KG1 (cell line): ENCODE measurements at regions not wholly inside any gene's neighbourhood (a gene's known extent, or its start where the extent isn't known, plus 50 kb on each side); places are given as distances from the start of the nearest gene placed in this dataset.
"Not testable (repeated sequence)": the region's sequence is repeated elsewhere in the genome, so short reads cannot be mapped to it uniquely, and the experiment has no call there.

Source experiments
- DNase-seq: peaks from one replicate; lab custom pipeline; 2025; lab: John Stamatoyannopoulos, UW

DNA sequence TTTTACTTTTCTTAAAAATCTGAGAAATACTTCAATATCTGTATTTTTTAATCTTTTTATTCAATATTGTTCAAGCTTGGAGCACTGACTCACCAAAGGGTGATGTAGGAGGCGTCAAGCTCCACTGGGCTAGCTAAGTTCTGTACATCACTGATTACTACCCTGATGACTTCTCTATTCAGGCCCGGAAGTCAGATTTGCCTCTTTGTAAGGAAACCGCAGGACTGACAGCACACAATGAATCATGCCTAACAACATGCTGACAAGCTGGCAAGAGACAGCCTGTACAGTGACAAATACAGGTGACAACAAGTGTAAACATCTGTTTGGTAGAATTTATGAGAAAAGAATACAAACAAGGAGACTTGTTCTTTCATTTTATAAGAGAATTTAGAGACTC, 627.9 kb upstream of the RORB start:
- DNase-seq: peak; percentile 15

DNA sequence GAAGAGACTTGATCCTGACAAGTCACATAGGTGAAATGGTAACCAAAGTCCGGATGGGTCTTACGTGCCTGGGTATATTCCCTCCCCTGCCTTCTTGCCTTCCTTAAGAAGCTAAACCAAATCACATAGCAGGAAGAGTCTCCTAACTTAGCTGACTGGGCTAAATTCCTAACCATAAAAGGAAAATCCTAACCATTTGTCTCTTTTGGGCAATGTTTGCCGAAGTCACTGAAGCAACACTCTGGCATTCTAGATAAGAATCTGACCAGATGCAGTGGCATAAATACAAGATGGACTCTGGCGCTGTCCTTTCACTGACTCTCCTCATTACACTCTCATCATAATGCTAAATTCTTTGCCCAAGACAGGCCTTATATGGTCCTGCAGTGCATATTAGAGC, 625.5 kb upstream of the RORB start:
- no peak for DNase-seq

GRCh38 chr9:73872701-73873100, 624.4 kb upstream of the RORB start:
- DNase-seq: no peak

- DNase-seq: no peak
Observed at GRCh38 chr9:73880101-73880500, 617.0 kb upstream of the RORB start.

DNA sequence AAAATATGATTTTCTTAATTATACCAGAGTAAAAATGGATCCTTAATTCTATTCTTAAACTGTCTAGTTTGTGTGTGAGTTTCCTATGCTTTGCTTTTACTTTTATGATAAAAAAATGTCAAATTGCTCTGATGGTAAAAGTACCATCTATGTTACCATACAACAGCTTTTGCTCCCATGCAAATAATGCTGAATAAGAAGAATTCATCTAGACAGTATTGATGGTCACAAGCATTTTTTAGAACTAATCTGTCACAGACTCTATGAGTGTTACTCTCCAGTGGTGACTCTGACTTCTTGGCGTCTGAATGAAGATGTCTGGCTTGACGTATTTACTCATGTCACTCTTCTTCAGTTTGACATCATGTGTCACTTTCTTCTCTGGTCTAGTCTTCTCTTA, 608.1 kb upstream of the RORB start:
- DNase-seq: no peak

- no peak for DNase-seq
Observed at GRCh38 chr9:73890685-73891277, 606.4 kb upstream of the RORB start.

GRCh38 chr9:73892335-73892734, 604.8 kb upstream of the RORB start:
- DNase-seq: no peak

GRCh38 chr9:73893230-73893629, 603.9 kb upstream of the RORB start:
- no peak for DNase-seq

DNA sequence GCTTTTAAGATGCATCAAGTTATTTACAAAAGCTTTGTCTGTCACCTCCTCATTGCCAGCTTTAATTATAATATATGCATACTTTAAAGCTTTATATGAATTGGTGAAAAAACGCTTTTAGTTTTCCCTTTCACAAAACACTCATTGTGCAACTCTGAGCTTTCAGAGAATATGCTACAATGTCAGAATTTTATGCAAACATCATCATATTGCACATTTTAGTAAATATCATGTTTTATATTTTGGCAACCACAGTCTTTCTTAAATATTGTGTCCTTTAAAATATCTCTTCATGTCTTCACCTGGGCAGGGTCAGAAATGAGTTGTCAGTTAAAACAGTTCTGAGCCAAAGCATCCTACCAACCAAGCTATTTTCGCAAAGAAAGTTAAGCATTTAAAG, 601.1 kb upstream of the RORB start:
- no peak for DNase-seq

- no peak for DNase-seq
Observed at GRCh38 chr9:73906671-73907070, 590.5 kb upstream of the RORB start.

DNA sequence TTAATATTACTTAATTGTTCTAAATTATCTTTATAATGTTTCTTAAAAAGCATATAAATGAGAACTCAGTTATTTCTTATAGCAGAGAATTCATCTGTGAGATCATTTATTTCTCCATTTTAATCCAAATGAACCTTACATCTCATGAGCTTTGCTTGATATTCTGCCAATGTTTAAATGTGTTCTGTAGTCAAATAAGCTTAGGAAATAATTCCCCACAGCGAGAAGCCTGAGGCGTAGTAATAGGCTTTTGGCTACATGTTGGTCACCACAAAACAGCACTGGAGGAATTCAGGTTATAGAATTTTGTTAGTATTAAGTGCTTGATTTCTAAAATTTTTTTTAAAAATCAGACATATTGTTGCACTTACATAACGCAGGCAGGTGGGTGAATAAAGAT, 585.3 kb upstream of the RORB start:
- DNase-seq: no peak

DNA sequence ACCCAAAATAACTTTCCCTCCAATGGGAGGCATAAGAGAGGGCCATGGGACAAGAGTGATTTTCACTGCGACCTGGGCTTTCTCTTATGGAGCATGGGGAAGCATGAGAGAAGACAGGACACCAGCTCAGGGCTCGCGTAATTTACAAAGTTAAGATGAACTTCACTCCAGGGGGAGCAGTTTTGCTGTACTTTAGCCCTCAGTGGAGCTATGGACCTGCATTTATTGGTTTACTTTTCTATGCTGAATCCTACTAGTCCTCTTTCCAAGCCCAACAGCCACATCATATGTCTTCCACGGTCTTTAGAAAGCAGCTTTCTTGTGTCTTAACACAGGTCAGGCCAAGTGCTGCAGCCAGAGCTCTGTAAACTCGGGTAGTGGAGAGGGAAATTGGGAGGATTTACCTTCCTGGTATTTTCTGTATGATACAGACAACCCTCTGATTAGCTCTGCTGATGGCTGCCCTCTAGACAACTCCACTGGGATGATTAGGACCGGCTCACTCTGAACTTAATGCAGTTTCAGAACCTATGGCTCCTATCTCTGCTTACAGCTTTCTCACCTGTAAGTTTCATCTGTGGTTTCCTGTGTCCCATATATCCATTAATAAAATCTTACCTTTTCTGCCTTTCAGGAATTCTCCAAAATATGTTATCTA, 581.0 kb upstream of the RORB start:
- DNase-seq: no peak

DNA sequence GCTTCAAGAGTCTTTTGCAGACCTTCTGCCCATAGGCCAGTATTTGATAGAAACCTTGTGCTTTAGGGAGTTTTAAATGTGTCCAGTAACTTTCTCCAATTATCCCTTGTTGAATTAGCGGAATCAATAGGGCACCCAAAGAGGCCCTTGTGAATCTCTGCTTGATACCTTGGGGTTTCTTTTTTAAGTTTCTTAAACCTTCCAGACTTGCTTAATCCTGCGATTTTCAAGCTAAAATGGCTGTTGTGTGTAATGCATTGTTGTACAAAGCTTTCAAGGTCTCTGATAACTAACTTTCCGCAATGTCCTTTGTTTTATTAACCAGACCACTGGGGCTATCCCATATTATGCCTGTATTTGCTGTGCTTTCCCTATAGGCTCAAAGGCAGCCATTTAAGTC, 577.4 kb upstream of the RORB start:
- no peak for DNase-seq

DNA sequence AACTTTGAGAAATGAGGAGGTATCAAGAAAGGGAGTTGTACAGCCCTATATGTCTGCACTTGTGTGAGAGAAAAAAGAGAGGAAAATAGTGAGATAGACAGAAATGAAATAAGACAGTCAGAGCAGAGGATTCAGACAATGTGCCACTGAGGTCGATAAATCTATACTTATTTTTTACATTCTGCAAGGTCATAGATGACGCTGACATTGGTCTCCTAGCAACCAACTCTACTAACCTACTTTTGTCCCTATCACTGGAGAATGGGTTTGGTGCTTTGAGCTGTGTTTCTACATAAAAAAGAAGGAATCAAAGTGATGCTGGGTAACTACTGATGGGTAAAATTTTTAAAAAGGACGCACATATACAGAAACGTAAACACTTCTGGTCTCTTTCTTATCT, 573.3 kb upstream of the RORB start:
- DNase-seq: no peak

DNA sequence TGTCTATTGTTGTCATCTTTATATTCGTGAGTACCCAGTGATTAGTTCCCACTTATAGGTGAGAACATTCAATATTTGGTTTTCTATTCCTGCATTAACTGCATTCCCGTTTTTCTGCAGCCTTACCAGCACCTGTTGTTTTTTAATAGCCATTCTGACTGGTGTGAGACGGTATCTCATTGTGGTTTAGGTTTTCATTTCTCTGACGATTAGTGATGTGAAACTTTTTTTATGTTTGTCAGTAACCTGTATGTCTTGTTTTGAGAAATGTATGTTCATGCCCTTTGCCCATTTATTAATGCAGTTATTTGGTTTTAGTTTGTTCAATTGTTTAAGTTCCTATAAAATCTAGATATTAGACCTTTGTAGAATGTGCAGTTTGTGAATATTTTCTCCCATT, 546.0 kb upstream of the RORB start:
- DNase-seq: no peak

GRCh38 chr9:73962792-73963191, 534.3 kb upstream of the RORB start:
- no peak for DNase-seq

- no peak for DNase-seq
Observed at GRCh38 chr9:73969936-73970335, 527.2 kb upstream of the RORB start.

DNA sequence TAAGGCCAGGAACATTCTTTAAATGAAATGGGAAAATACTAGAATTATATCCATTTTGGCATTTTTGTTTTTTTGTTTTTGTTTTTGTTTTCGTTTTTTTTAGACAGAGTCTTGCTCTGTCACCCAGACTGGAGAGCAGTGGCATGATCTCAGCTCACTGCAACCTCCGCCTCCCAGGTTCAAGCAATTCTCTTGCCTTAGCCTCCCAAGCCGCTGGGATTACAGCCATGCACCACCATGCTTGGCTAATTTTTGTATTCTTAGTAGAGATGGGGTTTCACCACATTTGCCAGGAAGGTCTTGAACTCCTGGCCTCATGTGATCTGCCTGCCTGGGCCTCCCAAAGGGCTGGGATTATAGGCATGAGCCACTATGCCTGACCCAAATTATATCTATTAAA, 520.7 kb upstream of the RORB start:
- DNase-seq: not testable (repeated sequence)

- no peak for DNase-seq
Observed at GRCh38 chr9:73979894-73980264, 517.3 kb upstream of the RORB start.

GRCh38 chr9:73980754-73981153, 516.4 kb upstream of the RORB start:
- DNase-seq: no peak

- DNase-seq: no peak
Observed at GRCh38 chr9:73981405-73981804, 515.7 kb upstream of the RORB start.

- DNase-seq: no peak
Observed at GRCh38 chr9:73995836-73996235, 501.3 kb upstream of the RORB start.

GRCh38 chr9:73996844-73997243, 500.3 kb upstream of the RORB start:
- no peak for DNase-seq

- no peak for DNase-seq
Observed at GRCh38 chr9:74001382-74001781, 495.8 kb upstream of the RORB start.
